SK-N-SH (cell line): ENCODE measurements at regions not wholly inside any gene's neighbourhood (a gene's known extent, or its start where the extent isn't known, plus 50 kb on each side); places are given as distances from the start of the nearest gene placed in this dataset.

Source experiments
- CTCF ChIA-PET: fragments of 300-600, 350-600 bp; formaldehyde crosslinking; extraction: SDS; loops from one replicate; lab custom pipeline; 2021; lab: Yijun Ruan, JAX
- POLR2A ChIA-PET: fragments of 350-600 bp; sonication (Branson Sonifier 250); formaldehyde crosslinking; extraction: SDS; loops from one replicate; lab custom pipeline; 2020; ENCODE audit warnings: antibody characterized with exemption, inconsistent platforms; lab: Yijun Ruan, JAX
- DNase-seq: peaks from one replicate; pipeline ENCODE4 v3.0.0; 2012
- H2AFZ ChIP-seq: fragments of 200-600 bp; sonication (generic); 2 replicates; pipeline ENCODE4 v1.8.1; 2016; ENCODE audit warnings: antibody characterized with exemption, mild to moderate bottlenecking, low read depth
- H3F3A ChIP-seq: fragments of 200-600 bp; sonication (generic); replicated peaks from 2 replicates; pipeline ENCODE3; 2016; ENCODE audit warnings: antibody characterized with exemption, mild to moderate bottlenecking; ENCODE audit not compliant: insufficient read depth
- H3K27ac ChIP-seq, 2 experiments: fragments of 200-500 bp in 1 of 2; fragments of 200-600 bp in 1 of 2; sonication (Bioruptor generic) in 1 of 2; sonication (generic), shearing (Covaris generic) in 1 of 2; 2 replicates each; pipeline versions ENCODE4 v1.5.1 to v1.6.1; 2014 to 2016; ENCODE audit warnings: low read depth in 2 of 2, inconsistent platforms in 1 of 2, low read length in 1 of 2, mild to moderate bottlenecking in 1 of 2, mixed read lengths in 1 of 2
- H3K27me3 ChIP-seq: fragments of 200-600 bp; sonication (generic), shearing (Covaris generic); 2 replicates; pipeline ENCODE4 v1.6.1; 2016; ENCODE audit warnings: mixed run types; ENCODE audit not compliant: insufficient read depth
- H3K36me3 ChIP-seq, 2 experiments: fragments of 200-500 bp in 1 of 2; fragments of 200-600 bp in 1 of 2; sonication (Bioruptor generic) in 1 of 2; sonication (generic) in 1 of 2; replicated peaks in 1 of 2; 2 replicates each; pipeline versions ENCODE3 to v1.5.1; 2014 to 2016; ENCODE audit warnings: low read length in 1 of 2, mild to moderate bottlenecking in 1 of 2; ENCODE audit not compliant: insufficient read depth in 2 of 2, control insufficient read depth in 1 of 2
- H3K4me1 ChIP-seq, 2 experiments: fragments of 200-500 bp in 1 of 2; fragments of 200-600 bp in 1 of 2; sonication (Bioruptor generic) in 1 of 2; sonication (generic), shearing (Covaris generic) in 1 of 2; 2 replicates each; pipeline versions ENCODE4 v1.5.1 to v1.6.1; 2014 to 2016; ENCODE audit warnings: low read depth in 1 of 2, low read length in 1 of 2, mixed run types in 1 of 2; ENCODE audit not compliant: insufficient read depth in 2 of 2, control insufficient read depth in 1 of 2
- H3K4me2 ChIP-seq: fragments of 200-600 bp; sonication (generic), shearing (Covaris generic); 2 replicates; pipeline ENCODE4 v1.6.1; 2017; ENCODE audit warnings: mixed run types
- H3K4me3 ChIP-seq, 2 experiments: fragments of 200-500 bp in 1 of 2; fragments of 200-600 bp in 1 of 2; sonication (Bioruptor generic) in 1 of 2; sonication (generic), shearing (Covaris generic) in 1 of 2; 2 replicates each; pipeline versions ENCODE4 v1.5.1 to v1.8.1; 2014 to 2016; ENCODE audit warnings: low read depth in 2 of 2, inconsistent platforms in 1 of 2, low read length in 1 of 2, mild to moderate bottlenecking in 1 of 2, mixed read lengths in 1 of 2, moderate library complexity in 1 of 2
- H3K79me2 ChIP-seq: fragments of 200-600 bp; sonication (generic); 2 replicates; pipeline ENCODE4 v1.8.1; 2017; ENCODE audit warnings: mild to moderate bottlenecking; ENCODE audit not compliant: insufficient read depth
- H3K9ac ChIP-seq: fragments of 200-600 bp; sonication (generic); 2 replicates; pipeline ENCODE4 v1.6.1; 2017; ENCODE audit warnings: mixed run types
- H3K9me2 ChIP-seq: fragments of 200-600 bp; sonication (generic); 2 replicates; pipeline ENCODE4 v1.6.1; 2017; ENCODE audit warnings: mixed run types
- H3K9me3 ChIP-seq: fragments of 200-600 bp; sonication (generic); 2 replicates; pipeline ENCODE4 v1.6.1; 2017; ENCODE audit warnings: mixed run types, mild to moderate bottlenecking, moderate library complexity
- H4K20me1 ChIP-seq: fragments of 200-600 bp; sonication (generic); 2 replicates; pipeline ENCODE4 v1.6.1; 2017; ENCODE audit warnings: mild to moderate bottlenecking, mixed run types; ENCODE audit not compliant: insufficient read depth
- ELF1 ChIP-seq: IDR thresholded peaks from 2 replicates; pipeline ENCODE4 v1.4.0; 2012
- EP300 ChIP-seq, 2 experiments: IDR thresholded peaks; 2 replicates each; pipeline versions ENCODE4 v1.4.0 to v1.6.1; 2012; ENCODE audit warnings: borderline replicate concordance in 1 of 2, low read depth in 1 of 2, low read length in 1 of 2
- EZH2phosphoT487 ChIP-seq: fragments of 200-600 bp; sonication (generic); IDR thresholded peaks from 2 replicates; pipeline ENCODE4 v1.6.1; 2017; ENCODE audit warnings: low read depth, mixed run types, mild to moderate bottlenecking, antibody characterized with exemption, moderate library complexity, borderline replicate concordance
- FOSL2 ChIP-seq: IDR thresholded peaks from 2 replicates; pipeline ENCODE4 v1.4.0; 2012; ENCODE audit warnings: low read depth, mild to moderate bottlenecking, moderate library complexity, borderline replicate concordance
- GABPA ChIP-seq: IDR thresholded peaks from 2 replicates; pipeline ENCODE4 v1.4.0; 2012; ENCODE audit warnings: low read depth, mild to moderate bottlenecking
- MEF2A ChIP-seq: IDR thresholded peaks from 2 replicates; pipeline ENCODE4 v1.4.0; 2012; ENCODE audit warnings: low read depth, borderline replicate concordance
- MXI1 ChIP-seq: IDR thresholded peaks from 2 replicates; pipeline ENCODE4 v1.6.1; 2012; ENCODE audit warnings: mild to moderate bottlenecking, low read depth, low read length, improper control_type of control experiment
- POLR2AphosphoS5 ChIP-seq: IDR thresholded peaks from 2 replicates; pipeline ENCODE4 v1.6.1; 2012; ENCODE audit warnings: low read depth, low read length
- RCOR1 ChIP-seq: fragments of 150-350 bp; IDR thresholded peaks from 2 replicates; pipeline ENCODE4 v1.6.1; 2017; ENCODE audit warnings: antibody characterized with exemption, low read length
- RFX5 ChIP-seq: IDR thresholded peaks from 2 replicates; pipeline ENCODE4 v1.6.1; 2012; ENCODE audit warnings: mild to moderate bottlenecking, improper control_type of control experiment, low read length
- RXRA ChIP-seq: IDR thresholded peaks from 2 replicates; pipeline ENCODE4 v1.4.0; 2012; ENCODE audit warnings: low read depth, mild to moderate bottlenecking, borderline replicate concordance
- SIN3A ChIP-seq: IDR thresholded peaks from 2 replicates; pipeline ENCODE4 v1.6.1; 2012; ENCODE audit warnings: low read depth, mild to moderate bottlenecking, low read length, moderate library complexity, borderline replicate concordance
- SMC3 ChIP-seq: IDR thresholded peaks from 2 replicates; pipeline ENCODE4 v1.6.1; 2012; ENCODE audit warnings: low read depth, low read length, improper control_type of control experiment
- TAF1 ChIP-seq: IDR thresholded peaks from 2 replicates; pipeline ENCODE4 v1.6.1; 2012; ENCODE audit warnings: low read depth, mild to moderate bottlenecking, low read length, moderate library complexity, borderline replicate concordance
- TCF12 ChIP-seq: IDR thresholded peaks from 2 replicates; pipeline ENCODE4 v1.4.0; 2012
- TEAD4 ChIP-seq: IDR thresholded peaks from 2 replicates; pipeline ENCODE4 v1.4.0; 2012; ENCODE audit warnings: mild to moderate bottlenecking, borderline replicate concordance; ENCODE audit not compliant: insufficient read depth
- WGBS: methylation state at CpG from one replicate; pipeline ENCODE4 v1.1.6; 2017; ENCODE audit warnings: low lambda C conversion rate; 5-methylcytosine and 5-hydroxymethylcytosine counted together
- TF ChIP-seq, protein P1 (sequence below): IDR thresholded peaks from 2 replicates; pipeline ENCODE4 v1.4.0; 2012; ENCODE audit warnings: low read depth, borderline replicate concordance
- TF ChIP-seq, protein P2 (sequence below): IDR thresholded peaks from 2 replicates; pipeline ENCODE4 v1.6.1; 2012; ENCODE audit warnings: mild to moderate bottlenecking, low read depth, low read length, moderate library complexity
- TF ChIP-seq, protein P3 (sequence below): IDR thresholded peaks from 2 replicates; pipeline ENCODE4; 2012
- TF ChIP-seq, protein P4 (sequence below): fragments of 150-350 bp; IDR thresholded peaks from 2 replicates; pipeline ENCODE4 v1.6.1; 2016; ENCODE audit warnings: mild to moderate bottlenecking, low read depth, low read length

DNA sequence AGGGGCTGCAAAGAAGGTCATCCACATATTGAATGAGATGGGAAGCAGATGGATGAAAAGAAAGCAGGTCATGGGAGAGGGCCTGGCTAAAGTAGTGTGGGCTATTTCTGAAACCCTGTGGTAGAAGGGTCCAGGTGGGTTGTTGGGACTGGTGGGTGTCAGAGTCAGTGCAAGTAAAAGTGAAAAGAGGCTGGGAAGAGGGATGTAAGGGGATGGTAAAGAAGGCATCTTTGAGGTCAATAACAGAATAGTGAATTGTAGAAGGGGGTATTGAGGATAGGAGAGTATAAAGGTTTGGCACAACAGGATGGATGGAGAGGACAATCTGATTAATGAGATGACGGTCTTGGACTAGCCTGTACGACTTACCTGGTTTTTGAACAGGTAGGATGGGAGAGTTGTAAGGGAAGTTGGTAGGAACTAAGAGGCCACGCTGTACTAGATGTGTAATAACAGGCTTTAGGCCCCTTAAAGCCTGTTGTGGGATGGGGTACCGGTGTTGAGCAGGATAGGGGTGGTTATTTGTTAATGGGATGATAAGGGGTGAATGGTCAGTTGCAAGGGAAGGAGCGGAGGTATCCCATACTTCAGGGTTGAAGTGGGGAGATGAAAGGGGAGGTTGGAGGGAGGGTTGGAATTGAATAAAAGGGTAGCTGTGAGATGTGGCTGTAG lies 748.9 kb upstream of the ADGRB3 start:
- TF ChIP-seq SMC3 (no peak), TAF1 (no peak), RXRA (no peak), RCOR1 (no peak), RFX5 (no peak), POLR2AphosphoS5 (no peak), EP300 (IDR thresholded peaks at IDR 0.05; ENCODE audit: borderline replicate concordance in 1 of 2, low read depth in 1 of 2, low read length in 1 of 2) (no peak), ELF1 (no peak), SIN3A (no peak), TCF12 (no peak), EZH2phosphoT487 (no peak), GABPA (no peak), FOSL2 (no peak), TEAD4 (no peak), MEF2A (no peak), MXI1 (no peak)
- TF ChIP-seq, protein P1, sequence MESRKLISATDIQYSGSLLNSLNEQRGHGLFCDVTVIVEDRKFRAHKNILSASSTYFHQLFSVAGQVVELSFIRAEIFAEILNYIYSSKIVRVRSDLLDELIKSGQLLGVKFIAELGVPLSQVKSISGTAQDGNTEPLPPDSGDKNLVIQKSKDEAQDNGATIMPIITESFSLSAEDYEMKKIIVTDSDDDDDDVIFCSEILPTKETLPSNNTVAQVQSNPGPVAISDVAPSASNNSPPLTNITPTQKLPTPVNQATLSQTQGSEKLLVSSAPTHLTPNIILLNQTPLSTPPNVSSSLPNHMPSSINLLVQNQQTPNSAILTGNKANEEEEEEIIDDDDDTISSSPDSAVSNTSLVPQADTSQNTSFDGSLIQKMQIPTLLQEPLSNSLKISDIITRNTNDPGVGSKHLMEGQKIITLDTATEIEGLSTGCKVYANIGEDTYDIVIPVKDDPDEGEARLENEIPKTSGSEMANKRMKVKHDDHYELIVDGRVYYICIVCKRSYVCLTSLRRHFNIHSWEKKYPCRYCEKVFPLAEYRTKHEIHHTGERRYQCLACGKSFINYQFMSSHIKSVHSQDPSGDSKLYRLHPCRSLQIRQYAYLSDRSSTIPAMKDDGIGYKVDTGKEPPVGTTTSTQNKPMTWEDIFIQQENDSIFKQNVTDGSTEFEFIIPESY, result no peak
- TF ChIP-seq, protein P2, sequence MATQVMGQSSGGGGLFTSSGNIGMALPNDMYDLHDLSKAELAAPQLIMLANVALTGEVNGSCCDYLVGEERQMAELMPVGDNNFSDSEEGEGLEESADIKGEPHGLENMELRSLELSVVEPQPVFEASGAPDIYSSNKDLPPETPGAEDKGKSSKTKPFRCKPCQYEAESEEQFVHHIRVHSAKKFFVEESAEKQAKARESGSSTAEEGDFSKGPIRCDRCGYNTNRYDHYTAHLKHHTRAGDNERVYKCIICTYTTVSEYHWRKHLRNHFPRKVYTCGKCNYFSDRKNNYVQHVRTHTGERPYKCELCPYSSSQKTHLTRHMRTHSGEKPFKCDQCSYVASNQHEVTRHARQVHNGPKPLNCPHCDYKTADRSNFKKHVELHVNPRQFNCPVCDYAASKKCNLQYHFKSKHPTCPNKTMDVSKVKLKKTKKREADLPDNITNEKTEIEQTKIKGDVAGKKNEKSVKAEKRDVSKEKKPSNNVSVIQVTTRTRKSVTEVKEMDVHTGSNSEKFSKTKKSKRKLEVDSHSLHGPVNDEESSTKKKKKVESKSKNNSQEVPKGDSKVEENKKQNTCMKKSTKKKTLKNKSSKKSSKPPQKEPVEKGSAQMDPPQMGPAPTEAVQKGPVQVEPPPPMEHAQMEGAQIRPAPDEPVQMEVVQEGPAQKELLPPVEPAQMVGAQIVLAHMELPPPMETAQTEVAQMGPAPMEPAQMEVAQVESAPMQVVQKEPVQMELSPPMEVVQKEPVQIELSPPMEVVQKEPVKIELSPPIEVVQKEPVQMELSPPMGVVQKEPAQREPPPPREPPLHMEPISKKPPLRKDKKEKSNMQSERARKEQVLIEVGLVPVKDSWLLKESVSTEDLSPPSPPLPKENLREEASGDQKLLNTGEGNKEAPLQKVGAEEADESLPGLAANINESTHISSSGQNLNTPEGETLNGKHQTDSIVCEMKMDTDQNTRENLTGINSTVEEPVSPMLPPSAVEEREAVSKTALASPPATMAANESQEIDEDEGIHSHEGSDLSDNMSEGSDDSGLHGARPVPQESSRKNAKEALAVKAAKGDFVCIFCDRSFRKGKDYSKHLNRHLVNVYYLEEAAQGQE, result no peak
- TF ChIP-seq, protein P3, sequence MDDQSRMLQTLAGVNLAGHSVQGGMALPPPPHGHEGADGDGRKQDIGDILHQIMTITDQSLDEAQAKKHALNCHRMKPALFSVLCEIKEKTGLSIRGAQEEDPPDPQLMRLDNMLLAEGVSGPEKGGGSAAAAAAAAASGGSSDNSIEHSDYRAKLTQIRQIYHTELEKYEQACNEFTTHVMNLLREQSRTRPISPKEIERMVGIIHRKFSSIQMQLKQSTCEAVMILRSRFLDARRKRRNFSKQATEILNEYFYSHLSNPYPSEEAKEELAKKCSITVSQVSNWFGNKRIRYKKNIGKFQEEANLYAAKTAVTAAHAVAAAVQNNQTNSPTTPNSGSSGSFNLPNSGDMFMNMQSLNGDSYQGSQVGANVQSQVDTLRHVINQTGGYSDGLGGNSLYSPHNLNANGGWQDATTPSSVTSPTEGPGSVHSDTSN, result no peak
- TF ChIP-seq, protein P4, sequence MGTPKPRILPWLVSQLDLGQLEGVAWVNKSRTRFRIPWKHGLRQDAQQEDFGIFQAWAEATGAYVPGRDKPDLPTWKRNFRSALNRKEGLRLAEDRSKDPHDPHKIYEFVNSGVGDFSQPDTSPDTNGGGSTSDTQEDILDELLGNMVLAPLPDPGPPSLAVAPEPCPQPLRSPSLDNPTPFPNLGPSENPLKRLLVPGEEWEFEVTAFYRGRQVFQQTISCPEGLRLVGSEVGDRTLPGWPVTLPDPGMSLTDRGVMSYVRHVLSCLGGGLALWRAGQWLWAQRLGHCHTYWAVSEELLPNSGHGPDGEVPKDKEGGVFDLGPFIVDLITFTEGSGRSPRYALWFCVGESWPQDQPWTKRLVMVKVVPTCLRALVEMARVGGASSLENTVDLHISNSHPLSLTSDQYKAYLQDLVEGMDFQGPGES, result no peak
- TF ChIP-seq, all 33 proteins: peak for 0
- Histone ChIP-seq H3K9me3 (no peaks in the 10 kb centered on the region), H3K79me2 (no peaks in the 10 kb centered on the region), H3K4me1 (no peaks in the 10 kb centered on the region), H3F3A (no peaks in the 10 kb centered on the region), H3K9ac (no peak overlapping the region), H3K4me2 (no peak overlapping the region), H4K20me1 (no peaks in the 10 kb centered on the region), H3K27ac (no peak overlapping the region), H3K9me2 (no peaks in the 10 kb centered on the region), H3K4me3 (no peak overlapping the region), H3K36me3 (no peaks in the 10 kb centered on the region), H2AFZ (no peak overlapping the region), H3K27me3 (no peaks in the 10 kb centered on the region)
- WGBS, result 30% methylated on average over 5 of the region's 5 CpGs
- DNase-seq, result no peak
- ChIA-PET POLR2A (no interaction called here), CTCF (interaction anchor here (1.8 kb wide), 1 partner anchor 21 kb away, joined by 4 read pairs; no protein-coding TSS in a partner anchor)
